CD4-positive, alpha-beta T cell (primary cell): ENCODE measurements at regions not wholly inside any gene's neighbourhood (a gene's known extent, or its start where the extent isn't known, plus 50 kb on each side); places are given as distances from the start of the nearest gene placed in this dataset.

Source experiments
- ATAC-seq: fragments of 200-7000 bp; cut with Tn5 transposase; one replicate; pipeline ENCODE4 v1.10.0; 2022; ENCODE audit warnings: mild to moderate bottlenecking; ENCODE audit not compliant: poor library complexity
- CTCF ChIA-PET: fragments of 350-600 bp; sonication (Branson Sonifier 250); formaldehyde crosslinking; loops from one replicate; lab custom pipeline; 2021; ENCODE audit warnings: antibody characterized with exemption, inconsistent platforms; lab: Charles Lee
- POLR2A ChIA-PET: fragments of 350-600 bp; sonication (Branson Sonifier 250); formaldehyde crosslinking; loops from one replicate; lab custom pipeline; 2021; ENCODE audit warnings: antibody characterized with exemption, inconsistent platforms; lab: Charles Lee
- DNase-seq, 14 experiments: peaks; one replicate each; pipeline ENCODE4 v3.0.0-alpha.2; 2013 to 2020; ENCODE audit warnings: mixed read lengths in 2 of 14
- H3K27ac ChIP-seq, 2 donors: one replicate each; pipeline versions ENCODE4 v1.5.1 to v1.7.0; 2013; ENCODE audit warnings: low read length in 2 of 2, low read depth in 1 of 2, mild to moderate bottlenecking in 1 of 2
- H3K27me3 ChIP-seq, 2 experiments: 1 replicate in 1 of 2; 2 replicates in 1 of 2; pipeline versions ENCODE4 v1.6.1 to v1.7.0; 2013; ENCODE audit warnings: low read length in 2 of 2, control low read depth in 1 of 2, mild to moderate bottlenecking in 1 of 2, moderate library complexity in 1 of 2; ENCODE audit not compliant: insufficient read depth in 2 of 2, control insufficient read depth in 1 of 2
- H3K36me3 ChIP-seq: one replicate; pipeline ENCODE4 v1.6.1; 2013; ENCODE audit warnings: low read length, control low read depth; ENCODE audit not compliant: insufficient read depth
- H3K4me1 ChIP-seq: one replicate; pipeline ENCODE4 v1.6.1; 2013; ENCODE audit warnings: low read length, control low read depth; ENCODE audit not compliant: insufficient read depth
- H3K4me3 ChIP-seq: one replicate; pipeline ENCODE4 v1.5.1; 2013; ENCODE audit warnings: mild to moderate bottlenecking, low read length, moderate library complexity
- H3K9me3 ChIP-seq, 2 experiments: 1 replicate in 1 of 2; 2 replicates in 1 of 2; pipeline versions ENCODE4 v1.6.1 to v1.7.0; 2013; ENCODE audit warnings: low read length in 2 of 2, mild to moderate bottlenecking in 2 of 2, control low read depth in 1 of 2, moderate library complexity in 1 of 2; ENCODE audit not compliant: control insufficient read depth in 1 of 2, insufficient read depth in 1 of 2
- H3K27ac Mint-ChIP-seq: one replicate; pipeline ENCODE4 v1.8.0; 2020; ENCODE audit warnings: mixed read lengths
- H3K27me3 Mint-ChIP-seq: one replicate; pipeline ENCODE4 v1.8.0; 2021; ENCODE audit warnings: mixed read lengths
- H3K36me3 Mint-ChIP-seq: one replicate; pipeline ENCODE4 v1.8.0; 2021; ENCODE audit warnings: low read depth, mixed read lengths
- H3K4me1 Mint-ChIP-seq: one replicate; pipeline ENCODE4 v1.8.0; 2021; ENCODE audit warnings: low read depth, mixed read lengths
- H3K4me3 Mint-ChIP-seq: one replicate; pipeline ENCODE4 v1.8.0; 2020; ENCODE audit warnings: mild to moderate bottlenecking, mixed read lengths
- H3K9me3 Mint-ChIP-seq: one replicate; pipeline ENCODE4 v1.8.0; 2020; ENCODE audit warnings: mixed read lengths
- intact Hi-C, 2 experiments: fragments of 100-400 bp; cut with DNase I in 1 of 2; cut with micrococcal nuclease in 1 of 2; formaldehyde crosslinking; loops; one replicate each; pipeline versions ENCODE4 v1.15.1 to v1.9.0; 2023 to 2025; cut with DNase I, micrococcal nuclease
- TF ChIP-seq, protein P1 (sequence below): fragments of 200-600 bp; IDR thresholded peaks from one replicate; pipeline ENCODE4 v1.8.0; 2022; ENCODE audit warnings: antibody characterized with exemption, mild to moderate bottlenecking

- Histone ChIP-seq H3K4me1 (no peaks in the 10 kb centered on the region), H3K9me3 (no peaks in the 10 kb centered on the region), H3K36me3 (no peaks in the 10 kb centered on the region), H3K27me3 (peaks cover 0 to 5% of the 10 kb centered on the region in 2 experiments), H3K27ac (no peak overlapping the region), H3K4me3 (no peak overlapping the region)
- Mint-ChIP-seq H3K27me3 (peaks cover 34% of the 10 kb centered on the region), H3K36me3 (no peaks in the 10 kb centered on the region), H3K27ac (no peak overlapping the region), H3K4me1 (no peaks in the 10 kb centered on the region), H3K4me3 (no peak overlapping the region), H3K9me3 (peaks cover 5% of the 10 kb centered on the region)
- intact Hi-C loops = no loop called here
- TF ChIP-seq, protein P1, sequence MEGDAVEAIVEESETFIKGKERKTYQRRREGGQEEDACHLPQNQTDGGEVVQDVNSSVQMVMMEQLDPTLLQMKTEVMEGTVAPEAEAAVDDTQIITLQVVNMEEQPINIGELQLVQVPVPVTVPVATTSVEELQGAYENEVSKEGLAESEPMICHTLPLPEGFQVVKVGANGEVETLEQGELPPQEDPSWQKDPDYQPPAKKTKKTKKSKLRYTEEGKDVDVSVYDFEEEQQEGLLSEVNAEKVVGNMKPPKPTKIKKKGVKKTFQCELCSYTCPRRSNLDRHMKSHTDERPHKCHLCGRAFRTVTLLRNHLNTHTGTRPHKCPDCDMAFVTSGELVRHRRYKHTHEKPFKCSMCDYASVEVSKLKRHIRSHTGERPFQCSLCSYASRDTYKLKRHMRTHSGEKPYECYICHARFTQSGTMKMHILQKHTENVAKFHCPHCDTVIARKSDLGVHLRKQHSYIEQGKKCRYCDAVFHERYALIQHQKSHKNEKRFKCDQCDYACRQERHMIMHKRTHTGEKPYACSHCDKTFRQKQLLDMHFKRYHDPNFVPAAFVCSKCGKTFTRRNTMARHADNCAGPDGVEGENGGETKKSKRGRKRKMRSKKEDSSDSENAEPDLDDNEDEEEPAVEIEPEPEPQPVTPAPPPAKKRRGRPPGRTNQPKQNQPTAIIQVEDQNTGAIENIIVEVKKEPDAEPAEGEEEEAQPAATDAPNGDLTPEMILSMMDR = no peak
- POLR2A ChIA-PET = no interaction called here
- CTCF ChIA-PET = no interaction called here
- DNase-seq (no peak), ATAC-seq (no peak)
Observed at GRCh38 chr5:175261526-175261925, 182.5 kb downstream of the DRD1 start.

DNA sequence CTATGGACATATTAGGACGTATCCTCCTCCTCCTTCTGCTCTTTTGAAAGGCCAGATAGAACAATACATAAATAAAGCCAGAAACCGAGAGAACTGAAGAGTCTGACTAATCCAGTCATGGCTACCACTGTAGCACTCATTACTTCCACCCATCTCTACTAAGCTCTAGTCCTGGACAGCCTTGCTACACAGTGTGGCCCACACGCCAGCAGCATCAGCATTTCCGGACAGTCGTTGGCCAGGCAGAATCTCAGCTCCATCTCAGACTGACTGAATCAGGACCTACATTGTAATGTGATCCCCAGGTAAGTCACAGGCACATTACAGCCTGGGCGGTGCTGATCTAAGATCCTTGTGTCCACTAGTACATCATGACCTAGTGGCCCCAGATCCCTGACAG is 182.9 kb downstream of the DRD1 start:
- Mint-ChIP-seq H3K36me3 (no peaks in the 10 kb centered on the region), H3K27me3 (peaks cover 34% of the 10 kb centered on the region), H3K27ac (no peak overlapping the region), H3K4me1 (no peaks in the 10 kb centered on the region), H3K4me3 (no peak overlapping the region), H3K9me3 (peaks cover 5% of the 10 kb centered on the region)
- H3K27ac ChIP-seq = no peak overlapping the region
- H3K36me3 ChIP-seq = no peaks in the 10 kb centered on the region
- no peaks in the 10 kb centered on the region for H3K4me1 ChIP-seq
- ChIA-PET CTCF (no interaction called here), POLR2A (no interaction called here)
- no peak overlapping the region for H3K4me3 ChIP-seq
- no peak for DNase-seq
- no peak for ATAC-seq
- peaks cover 0 to 5% of the 10 kb centered on the region in 2 experiments for H3K27me3 ChIP-seq
- TF ChIP-seq, protein P1 = no peak
- intact Hi-C loops = no loop called here
- no peaks in the 10 kb centered on the region for H3K9me3 ChIP-seq

- DNase-seq (no peak), ATAC-seq (no peak)
- Histone ChIP-seq H3K36me3 (no peaks in the 10 kb centered on the region), H3K4me1 (no peaks in the 10 kb centered on the region), H3K4me3 (no peak overlapping the region), H3K27ac (no peak overlapping the region), H3K9me3 (no peaks in the 10 kb centered on the region), H3K27me3 (peaks cover 0 to 5% of the 10 kb centered on the region in 2 experiments)
- Mint-ChIP-seq H3K27ac (no peak overlapping the region), H3K9me3 (peaks cover 2% of the 10 kb centered on the region), H3K4me1 (no peaks in the 10 kb centered on the region), H3K4me3 (no peak overlapping the region), H3K27me3 (peaks cover 23% of the 10 kb centered on the region), H3K36me3 (no peaks in the 10 kb centered on the region)
- CTCF ChIA-PET = no interaction called here
- POLR2A ChIA-PET = interaction anchor here (0.5 kb wide), 1 partner anchor 88 kb away, joined by 3 read pairs; no protein-coding TSS in a partner anchor
- intact Hi-C loops = no loop called here
- TF ChIP-seq, protein P1 = no peak
Observed at GRCh38 chr5:175257847-175258194, 186.2 kb downstream of the DRD1 start.
